ENCODE measurements at regions not wholly inside any gene's neighbourhood (a gene's known extent, or its start where the extent isn't known, plus 50 kb on each side); places are given as distances from the start of the nearest gene placed in this dataset.

- TF ChIP-seq POLR2A (IDR thresholded peaks at IDR 0.05; ENCODE audit: extremely low read depth, insufficient read length) (no peak), MAX (IDR thresholded peaks at IDR 0.05; ENCODE audit: low read depth, low read length) (no peak), CTCF (IDR thresholded peaks at IDR 0.05; ENCODE audit: low read depth, low read length) (no peak)
These were observed 70.1 kb upstream of the GORAB start for GRCh38 chr1:170461762-170462384.

Data from NB4 (cell line).